Cardiac muscle cell (in vitro differentiated cells and primary cell): ENCODE measurements at regions not wholly inside any gene's neighbourhood (a gene's known extent, or its start where the extent isn't known, plus 50 kb on each side); places are given as distances from the start of the nearest gene placed in this dataset.

Experiments
- DNase-seq, 2 donors: peaks; one replicate each; pipeline versions ENCODE4 v3.0.0 to v3.0.0-alpha.2; 2010 to 2017; ENCODE audit warnings: low read depth in 1 of 2, low spot score in 1 of 2
- H3K27ac ChIP-seq: fragments of 200-600 bp; sonication (generic); 2 replicates; pipeline ENCODE4 v1.5.1; 2016
- H3K27me3 ChIP-seq: fragments of 200-600 bp; sonication (generic); 2 replicates; pipeline ENCODE4 v1.6.0; 2016; ENCODE audit warnings: control low read depth
- H3K36me3 ChIP-seq: fragments of 200-600 bp; sonication (generic); 2 replicates; pipeline ENCODE4 v1.5.1; 2016; ENCODE audit warnings: control low read depth
- H3K4me1 ChIP-seq: fragments of 200-600 bp; sonication (generic); 2 replicates; pipeline ENCODE4 v1.8.1; 2017; ENCODE audit warnings: low read depth, mild to moderate bottlenecking, mixed run types
- H3K4me3 ChIP-seq: fragments of 200-600 bp; sonication (generic); 2 replicates; pipeline ENCODE4 v1.5.1; 2016; ENCODE audit warnings: mild to moderate bottlenecking
- H3K9me3 ChIP-seq: fragments of 200-600 bp; sonication (generic); 2 replicates; pipeline ENCODE4 v1.5.1; 2017; ENCODE audit warnings: low read depth, mild to moderate bottlenecking, control low read depth
- CTCF ChIP-seq: IDR thresholded peaks from 2 replicates; pipeline ENCODE4 v1.5.1; 2012; ENCODE audit warnings: low read depth, mild to moderate bottlenecking, low read length

GRCh38 chr4:133921280-133922195 is 280.1 kb downstream of the PABPC4L start:
- H3K4me3 ChIP-seq, result no peak overlapping the region
- no peaks in the 10 kb centered on the region for H3K36me3 ChIP-seq
- H3K9me3 ChIP-seq, result no peaks in the 10 kb centered on the region
- no peaks in the 10 kb centered on the region for H3K27me3 ChIP-seq
- no peaks in the 10 kb centered on the region for H3K4me1 ChIP-seq
- H3K27ac ChIP-seq, result no peak overlapping the region
- DNase-seq, result peak; percentile 6 to 57
- peak; percentile 35 for TF ChIP-seq CTCF

- Histone ChIP-seq H3K4me1 (no peaks in the 10 kb centered on the region), H3K27me3 (no peaks in the 10 kb centered on the region), H3K4me3 (no peak overlapping the region), H3K9me3 (no peaks in the 10 kb centered on the region), H3K27ac (no peak overlapping the region), H3K36me3 (no peaks in the 10 kb centered on the region)
- TF ChIP-seq CTCF, result no peak
- DNase-seq, result no peak
Measured at GRCh38 chr4:133920236-133920635, 281.4 kb downstream of the PABPC4L start.

GRCh38 chr4:133910165-133910564 is 291.4 kb downstream of the PABPC4L start:
- H3K4me3 ChIP-seq, result no peak overlapping the region
- no peak overlapping the region for H3K27ac ChIP-seq
- H3K36me3 ChIP-seq, result no peaks in the 10 kb centered on the region
- H3K4me1 ChIP-seq, result no peaks in the 10 kb centered on the region
- no peaks in the 10 kb centered on the region for H3K9me3 ChIP-seq
- TF ChIP-seq CTCF, result no peak
- no peaks in the 10 kb centered on the region for H3K27me3 ChIP-seq
- DNase-seq, result no peak

- no peaks in the 10 kb centered on the region for H3K4me1 ChIP-seq
- TF ChIP-seq CTCF, result no peak
- no peak overlapping the region for H3K4me3 ChIP-seq
- H3K36me3 ChIP-seq, result no peaks in the 10 kb centered on the region
- no peaks in the 10 kb centered on the region for H3K9me3 ChIP-seq
- no peaks in the 10 kb centered on the region for H3K27me3 ChIP-seq
- no peak for DNase-seq
- H3K27ac ChIP-seq, result no peak overlapping the region
Measured at GRCh38 chr4:133903029-133903428, 298.6 kb downstream of the PABPC4L start.

GRCh38 chr4:133891011-133891410 is 310.6 kb downstream of the PABPC4L start:
- Histone ChIP-seq H3K27me3 (no peaks in the 10 kb centered on the region), H3K27ac (no peak overlapping the region), H3K9me3 (no peaks in the 10 kb centered on the region), H3K4me1 (no peaks in the 10 kb centered on the region), H3K4me3 (no peak overlapping the region), H3K36me3 (no peaks in the 10 kb centered on the region)
- DNase-seq, result no peak
- TF ChIP-seq CTCF, result no peak
